HL-60 (cell line): ENCODE measurements at regions not wholly inside any gene's neighbourhood (a gene's known extent, or its start where the extent isn't known, plus 50 kb on each side); places are given as distances from the start of the nearest gene placed in this dataset.

Experiments used
- SPI1 ChIP-seq: IDR thresholded peaks from 2 replicates; pipeline ENCODE4 v1.6.1; 2012; ENCODE audit warnings: low read depth, mild to moderate bottlenecking, borderline replicate concordance
- TF ChIP-seq, protein P1 (sequence below): IDR thresholded peaks from one replicate; pipeline ENCODE4 v1.5.1; 2011; ENCODE audit warnings: low read length, control low read depth, inconsistent platforms; ENCODE audit not compliant: insufficient read depth
- TF ChIP-seq, protein P2 (sequence below): IDR thresholded peaks from 2 replicates; pipeline ENCODE4 v1.6.1; 2012; ENCODE audit warnings: low read depth; ENCODE audit not compliant: insufficient replicate concordance

DNA sequence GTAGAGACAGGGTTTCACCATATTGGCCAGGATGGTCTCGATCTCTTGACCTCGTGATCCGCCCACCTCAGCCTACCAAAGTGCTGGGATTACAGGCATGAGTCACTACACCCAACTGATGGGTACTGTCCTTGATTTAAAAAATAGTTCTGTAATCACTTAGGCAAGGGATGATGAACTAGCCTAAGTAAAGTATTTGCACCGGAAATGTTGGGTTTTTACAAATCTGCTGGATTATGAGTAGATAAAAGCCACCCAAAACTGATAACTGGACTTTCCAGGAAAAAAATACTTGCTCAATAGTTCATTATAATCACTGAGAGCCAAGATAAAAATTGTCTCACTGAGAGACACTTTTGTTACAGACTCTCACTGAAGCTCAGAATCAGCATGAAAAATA lies 218.0 kb downstream of the WNT5A start:
- TF ChIP-seq, protein P1, sequence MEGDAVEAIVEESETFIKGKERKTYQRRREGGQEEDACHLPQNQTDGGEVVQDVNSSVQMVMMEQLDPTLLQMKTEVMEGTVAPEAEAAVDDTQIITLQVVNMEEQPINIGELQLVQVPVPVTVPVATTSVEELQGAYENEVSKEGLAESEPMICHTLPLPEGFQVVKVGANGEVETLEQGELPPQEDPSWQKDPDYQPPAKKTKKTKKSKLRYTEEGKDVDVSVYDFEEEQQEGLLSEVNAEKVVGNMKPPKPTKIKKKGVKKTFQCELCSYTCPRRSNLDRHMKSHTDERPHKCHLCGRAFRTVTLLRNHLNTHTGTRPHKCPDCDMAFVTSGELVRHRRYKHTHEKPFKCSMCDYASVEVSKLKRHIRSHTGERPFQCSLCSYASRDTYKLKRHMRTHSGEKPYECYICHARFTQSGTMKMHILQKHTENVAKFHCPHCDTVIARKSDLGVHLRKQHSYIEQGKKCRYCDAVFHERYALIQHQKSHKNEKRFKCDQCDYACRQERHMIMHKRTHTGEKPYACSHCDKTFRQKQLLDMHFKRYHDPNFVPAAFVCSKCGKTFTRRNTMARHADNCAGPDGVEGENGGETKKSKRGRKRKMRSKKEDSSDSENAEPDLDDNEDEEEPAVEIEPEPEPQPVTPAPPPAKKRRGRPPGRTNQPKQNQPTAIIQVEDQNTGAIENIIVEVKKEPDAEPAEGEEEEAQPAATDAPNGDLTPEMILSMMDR: no peak
- TF ChIP-seq SPI1: no peak
- TF ChIP-seq, protein P2, sequence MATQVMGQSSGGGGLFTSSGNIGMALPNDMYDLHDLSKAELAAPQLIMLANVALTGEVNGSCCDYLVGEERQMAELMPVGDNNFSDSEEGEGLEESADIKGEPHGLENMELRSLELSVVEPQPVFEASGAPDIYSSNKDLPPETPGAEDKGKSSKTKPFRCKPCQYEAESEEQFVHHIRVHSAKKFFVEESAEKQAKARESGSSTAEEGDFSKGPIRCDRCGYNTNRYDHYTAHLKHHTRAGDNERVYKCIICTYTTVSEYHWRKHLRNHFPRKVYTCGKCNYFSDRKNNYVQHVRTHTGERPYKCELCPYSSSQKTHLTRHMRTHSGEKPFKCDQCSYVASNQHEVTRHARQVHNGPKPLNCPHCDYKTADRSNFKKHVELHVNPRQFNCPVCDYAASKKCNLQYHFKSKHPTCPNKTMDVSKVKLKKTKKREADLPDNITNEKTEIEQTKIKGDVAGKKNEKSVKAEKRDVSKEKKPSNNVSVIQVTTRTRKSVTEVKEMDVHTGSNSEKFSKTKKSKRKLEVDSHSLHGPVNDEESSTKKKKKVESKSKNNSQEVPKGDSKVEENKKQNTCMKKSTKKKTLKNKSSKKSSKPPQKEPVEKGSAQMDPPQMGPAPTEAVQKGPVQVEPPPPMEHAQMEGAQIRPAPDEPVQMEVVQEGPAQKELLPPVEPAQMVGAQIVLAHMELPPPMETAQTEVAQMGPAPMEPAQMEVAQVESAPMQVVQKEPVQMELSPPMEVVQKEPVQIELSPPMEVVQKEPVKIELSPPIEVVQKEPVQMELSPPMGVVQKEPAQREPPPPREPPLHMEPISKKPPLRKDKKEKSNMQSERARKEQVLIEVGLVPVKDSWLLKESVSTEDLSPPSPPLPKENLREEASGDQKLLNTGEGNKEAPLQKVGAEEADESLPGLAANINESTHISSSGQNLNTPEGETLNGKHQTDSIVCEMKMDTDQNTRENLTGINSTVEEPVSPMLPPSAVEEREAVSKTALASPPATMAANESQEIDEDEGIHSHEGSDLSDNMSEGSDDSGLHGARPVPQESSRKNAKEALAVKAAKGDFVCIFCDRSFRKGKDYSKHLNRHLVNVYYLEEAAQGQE: no peak
